ENCODE measurements at regions not wholly inside any gene's neighbourhood (a gene's known extent, or its start where the extent isn't known, plus 50 kb on each side); places are given as distances from the start of the nearest gene placed in this dataset.

DNA sequence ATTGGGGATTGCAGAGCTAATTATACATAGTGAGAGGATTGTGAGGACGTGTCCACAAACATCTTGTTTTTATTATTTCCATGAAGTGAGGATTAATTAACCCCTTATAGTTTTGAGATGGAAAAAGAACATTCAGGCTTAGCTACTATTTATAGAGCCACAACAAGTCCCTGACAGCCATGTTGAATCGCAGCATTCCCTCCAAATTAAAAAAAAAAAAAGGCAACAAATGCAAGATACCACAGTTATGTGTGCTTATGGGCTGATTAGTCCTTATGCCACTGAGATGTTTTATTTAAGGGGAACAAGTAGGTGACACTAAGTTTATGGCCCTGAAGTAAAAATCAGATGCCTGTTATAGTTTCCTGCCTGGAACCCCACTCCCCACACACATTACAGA is 350.3 kb downstream of the GPAM start:
- 38 to 76% (median 48%) methylated on average over 2 of the region's 2 CpGs for WGBS, 5 donors
- Histone ChIP-seq H3K9me3 (no peaks in the 10 kb centered on the region), H3K27ac (no peak overlapping the region), H3K4me3 (no peak overlapping the region), H3K4me1 (no peaks in the 10 kb centered on the region), H3K36me3 (no peaks in the 10 kb centered on the region), H3K27me3 (replicated peaks in 1 of 7) (no peaks in the 10 kb centered on the region)
- TF ChIP-seq POLR2A (IDR thresholded peaks at IDR 0.05) (no peak), POLR2AphosphoS5 (IDR thresholded peaks at IDR 0.05) (no peak)
- TF ChIP-seq, protein P1, sequence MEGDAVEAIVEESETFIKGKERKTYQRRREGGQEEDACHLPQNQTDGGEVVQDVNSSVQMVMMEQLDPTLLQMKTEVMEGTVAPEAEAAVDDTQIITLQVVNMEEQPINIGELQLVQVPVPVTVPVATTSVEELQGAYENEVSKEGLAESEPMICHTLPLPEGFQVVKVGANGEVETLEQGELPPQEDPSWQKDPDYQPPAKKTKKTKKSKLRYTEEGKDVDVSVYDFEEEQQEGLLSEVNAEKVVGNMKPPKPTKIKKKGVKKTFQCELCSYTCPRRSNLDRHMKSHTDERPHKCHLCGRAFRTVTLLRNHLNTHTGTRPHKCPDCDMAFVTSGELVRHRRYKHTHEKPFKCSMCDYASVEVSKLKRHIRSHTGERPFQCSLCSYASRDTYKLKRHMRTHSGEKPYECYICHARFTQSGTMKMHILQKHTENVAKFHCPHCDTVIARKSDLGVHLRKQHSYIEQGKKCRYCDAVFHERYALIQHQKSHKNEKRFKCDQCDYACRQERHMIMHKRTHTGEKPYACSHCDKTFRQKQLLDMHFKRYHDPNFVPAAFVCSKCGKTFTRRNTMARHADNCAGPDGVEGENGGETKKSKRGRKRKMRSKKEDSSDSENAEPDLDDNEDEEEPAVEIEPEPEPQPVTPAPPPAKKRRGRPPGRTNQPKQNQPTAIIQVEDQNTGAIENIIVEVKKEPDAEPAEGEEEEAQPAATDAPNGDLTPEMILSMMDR (IDR thresholded peaks at IDR 0.05 in 8 of 11, conservative IDR thresholded peaks at IDR 0.05 in 3 of 11) = no peak
- DNase-seq = no peak
- intact Hi-C loops (cut with DNase I; ENCODE audit: low total_unique reads) = no loop called here

DNA sequence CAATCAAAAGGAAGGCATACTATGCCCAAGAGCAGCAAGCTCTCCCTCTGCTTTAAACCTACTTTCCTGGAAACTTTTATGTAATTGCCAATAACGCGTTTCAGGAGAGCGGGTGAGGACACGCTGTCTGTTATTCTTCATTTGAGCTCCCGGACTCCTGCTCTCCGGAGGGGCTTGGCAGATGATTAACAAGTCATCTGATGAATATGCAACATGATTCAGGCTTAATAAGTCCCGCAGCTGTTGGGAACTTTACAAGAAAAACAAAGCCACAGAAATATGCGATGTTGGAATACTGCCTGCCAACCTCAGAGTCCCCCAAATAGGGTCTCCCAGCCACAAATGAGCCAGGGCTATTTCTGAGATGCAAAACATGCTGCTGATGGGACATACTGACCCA is 348.0 kb downstream of the GPAM start:
- TF ChIP-seq POLR2AphosphoS5 (IDR thresholded peaks at IDR 0.05) (no peak), POLR2A (IDR thresholded peaks at IDR 0.05) (no peak)
- TF ChIP-seq, protein P1 (IDR thresholded peaks at IDR 0.05 in 8 of 11, conservative IDR thresholded peaks at IDR 0.05 in 3 of 11) = no peak
- Histone ChIP-seq H3K4me1 (no peaks in the 10 kb centered on the region), H3K36me3 (no peaks in the 10 kb centered on the region), H3K27ac (no peak overlapping the region), H3K27me3 (replicated peaks in 1 of 7) (no peaks in the 10 kb centered on the region), H3K4me3 (no peak overlapping the region), H3K9me3 (no peaks in the 10 kb centered on the region)
- WGBS, 5 donors = 45 to 60% (median 58%) methylated on average over 8 of the region's 8 CpGs
- no peak for DNase-seq
- intact Hi-C loops (cut with DNase I; ENCODE audit: low total_unique reads) = no loop called here

DNA sequence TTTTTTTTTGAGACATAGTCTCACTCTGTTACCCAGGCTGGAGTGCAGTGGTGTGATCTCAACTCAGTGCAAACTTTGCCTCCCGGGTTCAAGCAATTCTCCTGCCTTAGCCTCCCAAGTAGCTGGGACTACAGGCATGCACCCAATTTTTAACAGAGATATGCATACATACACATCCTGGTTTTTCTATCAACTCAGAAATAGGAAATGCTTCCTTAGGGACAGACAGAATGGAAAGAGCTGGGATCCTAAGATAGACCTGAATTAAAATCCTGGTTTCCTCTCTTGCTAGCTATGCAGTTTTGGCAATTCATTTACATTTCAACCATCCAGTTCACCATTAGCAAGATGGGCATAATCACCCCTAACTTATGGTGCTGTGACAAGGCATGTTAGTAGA is 347.5 kb downstream of the GPAM start:
- TF ChIP-seq, protein P1 (IDR thresholded peaks at IDR 0.05 in 8 of 11, conservative IDR thresholded peaks at IDR 0.05 in 3 of 11) = no peak
- TF ChIP-seq POLR2A (IDR thresholded peaks at IDR 0.05) (no peak), POLR2AphosphoS5 (IDR thresholded peaks at IDR 0.05) (no peak)
- H3K36me3 ChIP-seq = no peaks in the 10 kb centered on the region
- H3K27me3 ChIP-seq (replicated peaks in 1 of 7) = no peaks in the 10 kb centered on the region
- WGBS, 5 donors = 50 to 90% (median 67%) methylated on average over 1 of the region's 1 CpG
- H3K4me1 ChIP-seq = no peaks in the 10 kb centered on the region
- DNase-seq = no peak
- no peaks in the 10 kb centered on the region for H3K9me3 ChIP-seq
- H3K27ac ChIP-seq = no peak overlapping the region
- no peak overlapping the region for H3K4me3 ChIP-seq
- intact Hi-C loops (cut with DNase I; ENCODE audit: low total_unique reads) = no loop called here

DNA sequence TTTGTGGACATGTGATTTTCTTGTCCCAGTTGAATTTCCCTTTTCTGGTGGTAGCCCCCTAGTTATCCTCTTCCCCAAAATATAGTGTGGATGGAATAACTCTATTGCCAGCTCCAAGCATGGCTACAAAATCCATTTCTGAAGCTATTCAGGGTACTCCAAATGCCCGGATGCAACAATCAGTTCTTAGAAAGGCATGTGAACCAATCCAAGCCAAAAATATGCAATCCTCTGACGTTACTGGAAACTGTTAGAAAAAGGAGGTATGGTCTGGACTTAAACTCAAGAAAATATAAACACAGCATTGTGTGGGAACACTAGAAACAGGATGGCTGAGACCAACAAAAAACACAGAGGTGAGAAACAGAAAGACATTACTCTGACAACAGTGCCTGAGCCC is 347.0 kb downstream of the GPAM start:
- no peaks in the 10 kb centered on the region for H3K9me3 ChIP-seq
- H3K4me3 ChIP-seq = no peak overlapping the region
- no peaks in the 10 kb centered on the region for H3K4me1 ChIP-seq
- intact Hi-C loops (cut with DNase I; ENCODE audit: low total_unique reads) = no loop called here
- no peak for TF ChIP-seq POLR2AphosphoS5 (IDR thresholded peaks at IDR 0.05)
- TF ChIP-seq POLR2A (IDR thresholded peaks at IDR 0.05) = no peak
- TF ChIP-seq, protein P1 (IDR thresholded peaks at IDR 0.05 in 8 of 11, conservative IDR thresholded peaks at IDR 0.05 in 3 of 11) = no peak
- H3K27me3 ChIP-seq (replicated peaks in 1 of 7) = no peaks in the 10 kb centered on the region
- no peak for DNase-seq
- H3K27ac ChIP-seq = no peak overlapping the region
- H3K36me3 ChIP-seq = no peaks in the 10 kb centered on the region
- 53 to 63% (median 58%) methylated on average over 2 of the region's 2 CpGs for WGBS, 5 donors

Data from spleen (tissue), 11 donors.